Raji (cell line): ENCODE measurements at regions not wholly inside any gene's neighbourhood (a gene's known extent, or its start where the extent isn't known, plus 50 kb on each side); places are given as distances from the start of the nearest gene placed in this dataset.

Experiments
- POLR2A ChIP-seq: IDR thresholded peaks from 2 replicates; pipeline ENCODE4 v1.6.1; 2011; ENCODE audit warnings: low read depth, low read length, control low read depth; ENCODE audit not compliant: insufficient read depth

DNA sequence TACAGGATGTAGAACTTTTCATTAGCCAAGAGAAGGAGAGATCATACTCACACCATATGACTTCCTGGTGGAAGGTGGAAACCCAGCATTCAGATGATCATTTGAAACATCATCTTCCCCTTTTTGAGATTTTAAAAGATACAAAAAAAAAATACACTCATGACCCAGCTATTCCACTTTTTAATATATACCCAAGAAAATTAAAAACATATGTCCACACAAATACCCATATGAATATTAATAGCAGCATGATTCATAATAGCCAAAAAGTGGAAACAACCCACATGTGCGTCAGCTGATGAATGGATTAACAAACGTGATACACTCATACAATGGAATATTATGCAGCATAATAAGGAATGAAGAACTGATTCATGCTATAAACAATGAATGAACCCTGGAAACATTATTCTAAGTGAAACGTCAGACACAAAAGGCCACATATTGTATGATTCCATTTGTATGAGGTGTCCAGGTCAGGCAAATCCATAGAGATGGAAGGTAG, 130.0 kb upstream of the SGK1 start:
- TF ChIP-seq POLR2A = no peak

DNA sequence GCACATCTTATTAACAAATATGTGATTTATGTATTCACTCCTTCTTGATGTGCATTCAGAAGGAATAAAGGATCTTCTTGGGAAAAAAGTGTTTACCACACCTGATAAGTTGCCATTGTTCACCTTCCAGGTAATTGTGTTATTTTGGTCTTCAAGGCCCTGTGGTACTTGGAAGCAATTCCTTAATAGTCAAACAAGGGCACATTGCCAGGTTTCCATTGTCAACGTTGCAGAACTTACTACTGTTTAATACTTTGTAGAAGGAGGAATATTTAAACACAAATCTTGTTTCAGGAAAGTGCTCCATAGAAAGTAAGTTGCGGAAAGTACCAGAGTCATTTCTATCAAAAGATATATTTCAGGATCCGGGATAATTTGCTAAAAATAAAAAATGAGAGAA, 129.5 kb upstream of the SGK1 start:
- no peak for TF ChIP-seq POLR2A

DNA sequence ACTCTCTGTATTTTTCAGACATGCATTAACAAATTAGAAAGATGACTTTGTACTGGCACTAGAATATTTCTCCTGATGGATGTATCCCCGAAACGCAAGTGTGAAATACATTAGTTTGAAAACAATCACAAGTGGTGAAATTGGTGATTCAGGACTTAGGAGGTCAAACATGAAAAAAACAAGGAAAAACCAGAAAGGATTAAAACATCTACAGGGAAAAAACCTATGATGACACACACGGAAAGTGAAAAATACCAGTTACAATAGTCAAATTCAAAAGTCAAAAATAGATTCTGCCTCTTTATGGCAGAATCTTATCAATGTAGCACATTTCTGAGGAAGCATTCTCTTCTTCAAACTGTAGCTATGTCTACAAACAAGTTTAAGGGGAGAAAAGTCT, 129.0 kb upstream of the SGK1 start:
- no peak for TF ChIP-seq POLR2A

DNA sequence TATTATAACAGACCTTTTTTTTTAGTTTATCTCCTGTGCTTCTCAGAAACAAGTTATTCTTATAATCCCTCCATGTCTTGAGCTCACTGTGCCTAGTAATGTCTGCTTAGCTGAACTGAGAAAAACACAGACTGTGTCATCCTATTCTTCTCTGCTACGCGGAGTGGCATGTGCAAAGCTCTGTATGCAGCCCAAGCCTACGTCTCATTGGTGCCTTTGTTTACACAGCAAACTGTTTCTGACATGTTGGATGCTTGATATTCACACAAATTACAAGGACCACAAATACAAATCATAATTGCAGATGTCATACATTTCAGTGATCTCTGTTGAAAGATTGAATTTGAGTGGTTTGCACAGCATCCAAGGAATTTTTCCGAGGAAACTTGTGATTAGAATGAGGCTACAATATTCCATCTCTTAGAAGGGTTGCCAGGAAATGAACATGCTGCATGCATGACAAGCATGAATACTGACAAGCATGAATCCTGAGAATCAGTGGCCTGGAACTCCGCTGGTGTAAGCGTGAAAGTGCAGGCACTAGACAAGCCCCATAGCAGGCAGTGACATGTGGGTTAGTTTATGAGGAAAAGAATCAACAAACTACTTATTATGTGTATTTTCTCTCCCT, 128.4 kb upstream of the SGK1 start:
- no peak for TF ChIP-seq POLR2A

DNA sequence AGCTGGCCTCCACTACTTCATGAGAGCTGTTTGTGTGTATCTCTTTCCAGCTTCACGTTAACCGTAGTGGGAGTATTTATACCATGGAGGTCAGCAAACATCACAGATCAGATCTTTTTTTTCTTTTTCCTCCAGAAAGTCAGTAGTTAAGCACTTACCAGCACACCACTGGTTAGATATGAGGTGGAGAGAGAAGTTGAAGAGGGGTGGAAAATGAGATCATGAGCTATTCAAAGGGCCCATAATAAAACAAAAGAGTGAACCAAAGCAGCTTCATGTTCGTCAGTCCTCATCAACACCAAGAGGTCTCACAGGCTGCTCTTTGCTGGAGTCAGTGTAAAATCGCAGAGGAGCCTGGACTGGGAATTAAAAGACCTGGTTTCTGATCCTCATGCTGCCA, 125.1 kb upstream of the SGK1 start:
- no peak for TF ChIP-seq POLR2A

DNA sequence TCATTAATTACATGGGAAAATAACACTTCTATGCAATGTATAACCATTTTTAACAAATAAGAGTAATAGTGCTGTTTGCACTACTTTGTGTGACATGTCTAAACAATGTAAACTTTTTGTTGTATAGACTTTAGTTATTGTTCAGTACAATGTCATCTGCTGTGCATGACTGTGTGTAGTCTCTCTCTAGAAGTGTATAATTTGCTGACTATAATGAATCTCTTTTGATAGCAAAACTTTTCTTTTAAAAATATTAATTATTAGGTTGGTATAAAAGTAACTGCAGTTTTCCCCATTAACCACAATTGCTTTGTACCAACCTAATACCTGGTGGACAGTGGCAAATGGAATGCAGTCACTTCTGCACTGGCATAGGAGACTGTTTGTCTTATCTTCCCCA, 124.2 kb upstream of the SGK1 start:
- TF ChIP-seq POLR2A = no peak

DNA sequence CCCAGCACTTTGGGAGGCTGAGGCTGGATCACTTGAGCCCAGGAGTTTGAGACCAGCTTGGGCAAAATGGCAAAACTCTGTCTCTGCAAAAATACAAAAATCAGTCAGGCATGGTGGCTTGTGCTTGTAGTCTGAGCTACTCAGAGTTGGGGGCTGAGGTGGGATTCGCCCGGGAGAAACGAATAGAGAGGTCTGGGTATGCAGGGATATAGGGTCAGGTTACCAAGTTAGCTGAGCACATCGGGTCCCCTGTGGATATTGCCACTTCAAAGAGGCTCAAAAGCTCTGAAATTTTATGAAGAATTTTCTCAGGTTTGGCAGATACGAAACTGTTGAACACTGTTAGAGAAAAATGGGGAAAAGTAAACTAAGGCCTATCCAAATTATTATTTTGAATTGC, 120.9 kb upstream of the SGK1 start:
- TF ChIP-seq POLR2A = no peak

DNA sequence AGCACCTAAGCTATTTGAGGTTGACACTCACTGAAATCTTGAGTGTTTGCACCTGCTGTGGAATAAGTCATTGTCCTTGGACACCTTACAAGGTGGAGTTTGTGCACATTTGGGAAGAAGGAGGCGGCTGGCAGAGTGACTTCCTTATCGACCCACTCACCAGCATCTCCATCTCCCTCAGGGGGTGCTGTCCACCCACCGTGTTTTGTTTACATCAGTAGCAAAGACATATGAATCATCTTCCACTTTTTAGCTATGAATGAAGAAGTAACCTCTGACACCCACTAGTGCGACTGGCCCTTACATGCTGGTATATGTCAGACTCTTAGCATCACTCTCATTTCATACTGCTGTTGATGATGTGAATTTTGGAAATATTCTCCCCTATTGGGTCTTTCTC, 119.5 kb upstream of the SGK1 start:
- TF ChIP-seq POLR2A = no peak

DNA sequence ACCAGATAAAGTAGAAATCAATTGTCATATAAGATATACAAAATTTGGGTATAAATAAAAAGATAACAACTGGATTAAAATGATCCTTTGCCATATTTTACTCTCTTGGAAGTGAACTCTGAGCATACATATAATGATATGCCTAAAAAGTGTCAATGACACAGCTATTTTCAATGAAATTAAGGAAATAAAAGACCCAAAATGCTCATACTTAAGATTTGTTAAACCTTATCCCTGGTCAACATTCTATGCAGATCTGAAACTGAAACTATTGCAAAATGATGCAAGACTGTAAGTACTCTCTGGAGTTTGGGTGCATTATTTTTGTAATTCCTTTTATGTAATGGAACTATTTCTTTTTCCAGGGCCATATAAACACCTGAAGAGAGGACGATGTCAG, 119.0 kb upstream of the SGK1 start:
- TF ChIP-seq POLR2A = no peak

DNA sequence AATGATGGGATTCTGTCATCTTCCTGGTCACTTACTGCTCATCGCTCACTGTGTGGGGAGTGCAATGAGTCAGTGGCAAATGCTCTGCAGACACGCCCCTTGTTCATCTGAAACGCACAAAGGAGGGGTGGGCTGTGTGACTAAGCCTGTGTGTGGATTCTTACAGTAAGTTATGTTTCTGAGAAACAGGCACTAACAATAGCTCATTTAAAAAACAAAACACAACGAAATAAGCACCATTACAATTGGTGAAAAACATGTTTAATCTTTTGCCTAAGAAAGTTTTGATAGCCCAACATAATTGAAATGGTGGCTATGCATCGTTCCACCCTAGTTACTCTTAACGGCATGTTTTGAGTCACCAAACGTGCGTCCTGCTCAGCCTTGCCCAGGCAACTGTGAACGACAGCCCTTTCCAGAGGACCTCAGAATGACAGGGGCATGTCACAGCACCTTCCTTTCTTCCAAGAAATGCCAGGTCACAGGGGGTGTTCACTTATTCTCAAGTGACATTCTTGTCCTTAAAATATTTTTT, 118.4 kb upstream of the SGK1 start:
- peak; percentile 51 for TF ChIP-seq POLR2A

DNA sequence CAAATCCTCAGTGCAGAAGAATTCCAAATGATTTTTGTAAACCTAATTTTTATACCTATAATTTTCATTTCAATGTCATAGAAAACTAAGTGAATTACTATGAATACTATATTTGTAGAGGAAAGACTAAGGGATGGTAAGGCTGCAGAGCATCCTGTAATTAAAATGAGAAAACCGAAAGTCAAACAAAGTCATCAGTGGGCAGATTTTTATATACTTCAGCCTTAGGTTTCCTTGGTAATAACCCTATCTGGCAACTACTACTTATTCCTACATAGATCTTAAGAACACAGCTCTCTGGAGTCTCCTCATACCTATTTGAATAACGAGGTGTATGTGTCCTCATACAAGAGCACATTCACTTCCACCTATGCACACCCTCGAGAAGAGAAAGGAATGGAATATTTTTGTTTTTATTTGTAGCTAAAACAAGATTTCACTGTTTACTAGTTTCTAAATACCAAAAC, 117.9 kb upstream of the SGK1 start:
- no peak for TF ChIP-seq POLR2A

DNA sequence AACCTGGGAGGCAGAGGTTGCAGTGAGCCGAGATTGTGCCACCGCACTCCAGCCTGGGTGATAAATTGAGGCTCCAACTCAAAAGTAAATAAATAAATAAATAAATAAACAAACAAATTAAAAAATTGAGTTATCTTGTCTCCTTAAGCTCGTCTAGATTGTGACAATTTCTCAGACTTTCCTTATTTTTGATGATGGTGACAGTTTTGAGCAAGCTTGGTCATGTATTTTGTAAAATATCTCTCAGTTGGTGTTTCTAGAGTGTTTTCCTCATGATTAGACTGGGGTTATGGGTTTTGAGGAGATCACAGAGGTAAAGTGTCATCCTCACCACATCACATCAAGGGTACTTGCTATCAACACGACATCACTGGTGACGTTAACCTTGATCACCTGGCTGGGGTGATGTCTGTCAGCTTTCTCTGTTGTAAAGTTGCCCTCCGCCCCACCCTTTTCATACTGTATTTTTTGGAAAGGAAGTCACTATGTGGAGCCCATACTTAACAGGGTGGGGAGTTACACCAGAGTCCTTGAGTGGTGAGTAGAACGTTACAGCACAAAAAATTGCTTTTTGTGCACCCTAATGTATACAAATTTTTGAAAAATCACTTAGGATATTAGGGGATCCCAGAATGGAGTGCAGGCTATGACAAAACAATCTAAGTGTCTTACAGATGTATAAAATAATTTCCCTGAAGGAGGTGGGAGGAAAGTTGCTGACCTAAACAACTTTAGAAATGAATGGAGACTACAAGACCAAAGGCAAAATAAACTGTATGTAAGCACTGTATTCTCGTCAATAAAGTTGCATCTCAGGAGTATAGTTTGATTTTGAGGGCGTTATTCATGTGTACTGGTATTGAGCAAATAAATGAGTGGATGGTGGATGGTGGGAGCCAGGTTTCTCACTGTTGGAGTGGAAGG, 116.4 kb upstream of the SGK1 start:
- no peak for TF ChIP-seq POLR2A

DNA sequence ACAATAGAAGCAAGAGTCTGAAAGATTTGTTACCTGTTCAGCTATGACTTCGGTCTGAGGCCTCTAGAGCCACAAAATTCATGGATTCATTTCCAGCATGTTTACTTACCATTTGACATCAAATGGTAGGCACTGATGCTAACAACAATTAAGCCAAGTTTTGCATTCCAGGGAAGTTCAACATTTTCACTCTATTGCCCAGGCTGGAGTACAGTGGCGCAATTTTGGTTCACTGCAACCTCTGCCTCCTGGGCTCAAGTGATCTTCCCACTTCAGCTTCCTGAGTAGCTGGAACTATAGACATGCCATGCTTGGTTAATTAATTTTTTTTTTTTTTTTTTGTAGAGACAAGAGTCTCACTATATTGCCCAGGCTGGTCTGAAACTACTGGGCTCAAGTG, 114.1 kb upstream of the SGK1 start:
- no peak for TF ChIP-seq POLR2A

DNA sequence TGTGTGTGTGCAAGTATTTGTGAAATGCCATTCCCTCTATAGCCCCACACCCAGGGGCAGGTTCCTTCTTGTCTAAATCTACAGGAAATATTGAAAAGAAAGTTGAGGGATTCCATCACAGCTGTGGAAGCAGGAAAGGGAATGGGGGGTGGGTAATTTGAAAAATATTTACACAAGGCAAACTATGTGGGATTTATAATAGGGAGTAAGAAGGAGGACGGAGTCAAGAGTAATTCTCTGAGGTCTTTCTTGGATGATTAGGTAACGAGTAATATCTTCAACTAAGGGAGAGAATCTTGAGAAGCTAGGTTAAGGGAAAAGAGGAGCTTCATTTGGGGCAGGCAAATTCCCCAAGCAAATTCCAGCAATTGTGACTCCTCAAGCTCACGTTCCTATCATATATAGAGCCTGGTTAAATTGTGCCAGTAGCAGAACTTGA, 113.5 kb upstream of the SGK1 start:
- no peak for TF ChIP-seq POLR2A

DNA sequence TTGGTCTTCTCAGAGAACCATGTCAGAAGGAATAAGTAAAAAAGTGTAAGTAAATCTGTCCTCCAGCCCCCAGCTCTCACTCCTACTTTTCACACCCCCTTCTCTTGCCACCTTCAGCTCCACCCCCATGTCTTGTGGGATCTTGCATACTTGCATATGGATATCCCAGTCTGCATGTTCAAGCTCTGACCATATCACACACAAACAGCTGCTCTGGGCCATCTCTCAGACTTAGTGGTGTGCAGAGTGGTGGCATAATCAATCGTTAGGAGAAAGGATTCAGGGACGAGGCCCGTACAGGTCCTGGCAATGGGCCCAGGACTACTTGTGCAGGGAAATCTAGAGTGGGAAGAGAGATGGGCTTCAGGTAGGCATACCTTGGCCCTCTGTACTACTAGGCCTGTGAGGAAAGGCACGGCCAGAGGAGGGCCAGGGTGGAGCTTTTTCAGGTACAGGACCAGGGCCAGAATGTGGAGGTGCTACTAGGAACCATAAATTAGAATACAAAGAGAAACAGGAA, 112.0 kb upstream of the SGK1 start:
- no peak for TF ChIP-seq POLR2A

DNA sequence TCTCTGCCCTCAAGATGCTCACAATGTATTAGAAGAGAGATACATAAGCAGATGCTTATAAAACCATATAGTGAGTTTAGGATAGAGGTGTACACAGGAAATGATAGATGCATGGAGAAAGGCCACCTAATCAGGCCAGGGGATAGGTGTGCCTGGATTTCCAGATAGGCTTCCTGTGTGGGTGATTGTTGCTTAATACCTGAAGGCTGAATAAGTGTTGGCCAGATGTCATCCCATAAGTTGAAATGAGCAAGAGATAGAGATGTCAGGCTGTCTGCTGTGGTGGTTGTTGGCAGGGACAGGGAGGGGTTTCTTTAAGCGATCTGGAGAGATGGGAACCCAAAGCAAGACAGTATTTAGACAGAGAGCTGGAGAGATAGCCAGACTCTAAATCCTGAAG, 109.8 kb upstream of the SGK1 start:
- no peak for TF ChIP-seq POLR2A

DNA sequence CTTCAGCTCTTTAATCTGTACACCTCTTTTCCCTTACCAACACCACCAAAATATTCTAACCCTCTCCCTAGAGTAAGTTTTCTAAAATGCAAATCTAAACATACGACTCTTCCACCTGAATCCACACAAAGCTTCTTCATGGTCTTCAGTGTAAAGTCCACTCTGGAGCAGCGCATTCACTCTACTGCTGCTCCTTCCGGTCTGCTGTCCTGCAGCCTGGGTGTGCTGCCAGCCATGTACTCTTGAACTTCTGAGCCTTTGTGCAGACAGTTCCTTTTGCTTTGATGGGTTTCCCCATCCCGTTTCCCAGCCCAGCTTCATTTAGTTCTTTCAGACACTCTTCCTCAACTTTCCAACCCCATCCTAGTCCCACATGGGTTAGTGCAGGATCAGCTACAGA, 108.7 kb upstream of the SGK1 start:
- no peak for TF ChIP-seq POLR2A
